Tibial nerve (tissue), 4 donors: ENCODE measurements at regions not wholly inside any gene's neighbourhood (a gene's known extent, or its start where the extent isn't known, plus 50 kb on each side); places are given as distances from the start of the nearest gene placed in this dataset.

Experiments used
- DNase-seq, 2 donors: peaks; one replicate each; pipeline ENCODE4 v3.0.0-alpha.2; 2019; ENCODE audit warnings: low spot score in 2 of 2
- H3K27ac ChIP-seq, 4 donors: fragments of 200-600 bp; sonication (generic) in 3 of 4; one replicate each; pipeline ENCODE4 v1.5.1; 2017 to 2019; ENCODE audit warnings: mild to moderate bottlenecking in 1 of 4
- H3K27me3 ChIP-seq, 2 donors: fragments of 200-600 bp; sonication (generic) in 1 of 2; one replicate each; pipeline versions ENCODE4 v1.5.1 to v1.6.0; 2017 to 2019
- H3K36me3 ChIP-seq, 3 donors: fragments of 200-600 bp; sonication (generic); one replicate each; pipeline ENCODE4 v1.5.1; 2018 to 2019
- H3K4me1 ChIP-seq, 4 donors: fragments of 200-600 bp; sonication (generic) in 3 of 4; one replicate each; pipeline ENCODE4 v1.5.1; 2017 to 2019
- H3K4me3 ChIP-seq, 4 donors: fragments of 200-600 bp; sonication (generic) in 3 of 4; one replicate each; pipeline ENCODE4 v1.5.1; 2017 to 2019; ENCODE audit warnings: mild to moderate bottlenecking in 1 of 4, moderate library complexity in 1 of 4
- H3K9me3 ChIP-seq, 4 donors: fragments of 200-600 bp; sonication (generic) in 3 of 4; one replicate each; pipeline ENCODE4 v1.5.1; 2017 to 2019
- CTCF ChIP-seq, 5 experiments: fragments of 200-600 bp in 3 of 5; fragments of 450-650 bp in 2 of 5; sonication (generic) in 3 of 5; IDR thresholded peaks; one replicate each; pipeline ENCODE4 v1.5.1; 2016 to 2019; ENCODE audit warnings: antibody characterized with exemption in 5 of 5, mild to moderate bottlenecking in 3 of 5, moderate library complexity in 2 of 5
- EP300 ChIP-seq, 2 donors: sonication (generic); formaldehyde crosslinking; IDR thresholded peaks; one replicate each; pipeline ENCODE4 v1.6.1; 2017; ENCODE audit warnings: antibody characterized with exemption in 2 of 2, mild to moderate bottlenecking in 1 of 2
- POLR2A ChIP-seq, 2 donors: fragments of 450-650 bp; IDR thresholded peaks; one replicate each; pipeline ENCODE4 v1.6.1; 2017; ENCODE audit warnings: antibody characterized with exemption in 2 of 2, mild to moderate bottlenecking in 2 of 2, moderate library complexity in 2 of 2
- WGBS, 2 donors: methylation state at CpG; one replicate each; pipeline ENCODE4 v1.1.5; 2018; 5-methylcytosine and 5-hydroxymethylcytosine counted together

- Histone ChIP-seq H3K36me3 (peaks cover 0 to 7% (median 0%) of the 10 kb centered on the region in 3 donors), H3K9me3 (no peaks in the 10 kb centered on the region), H3K4me1 (no peaks in the 10 kb centered on the region), H3K27ac (no peak overlapping the region), H3K27me3 (no peaks in the 10 kb centered on the region), H3K4me3 (no peak overlapping the region)
- TF ChIP-seq EP300 (IDR thresholded peaks at IDR 0.05) (no peak), POLR2A (IDR thresholded peaks at IDR 0.05) (no peak), CTCF (IDR thresholded peaks at IDR 0.05) (no peak)
- 97 to 98% methylated on average over 1 of the region's 1 CpG for WGBS, 2 donors
- no peak for DNase-seq
Observed at GRCh38 chr1:65623895-65624294, 168.8 kb upstream of the PDE4B start.

GRCh38 chr1:65625528-65625927, 167.2 kb upstream of the PDE4B start:
- WGBS, 2 donors: 83 to 92% methylated on average over 2 of the region's 2 CpGs
- H3K36me3 ChIP-seq: peaks cover 0 to 4% (median 0%) of the 10 kb centered on the region in 3 donors
- no peaks in the 10 kb centered on the region for H3K9me3 ChIP-seq
- H3K27me3 ChIP-seq: no peaks in the 10 kb centered on the region
- H3K27ac ChIP-seq: no peak overlapping the region
- no peaks in the 10 kb centered on the region for H3K4me1 ChIP-seq
- H3K4me3 ChIP-seq: no peak overlapping the region
- DNase-seq: no peak
- TF ChIP-seq POLR2A (IDR thresholded peaks at IDR 0.05) (no peak), EP300 (IDR thresholded peaks at IDR 0.05) (no peak), CTCF (IDR thresholded peaks at IDR 0.05) (no peak)

GRCh38 chr1:65626003-65626402, 166.7 kb upstream of the PDE4B start:
- WGBS, 2 donors: 90 to 92% methylated on average over 3 of the region's 3 CpGs
- no peak for TF ChIP-seq CTCF (IDR thresholded peaks at IDR 0.05)
- TF ChIP-seq EP300 (IDR thresholded peaks at IDR 0.05): no peak
- TF ChIP-seq POLR2A (IDR thresholded peaks at IDR 0.05): no peak

GRCh38 chr1:65629788-65630187, 162.9 kb upstream of the PDE4B start:
- 86% methylated on average over 2 of the region's 2 CpGs for WGBS, 2 donors
- no peaks in the 10 kb centered on the region for H3K27me3 ChIP-seq
- H3K27ac ChIP-seq: peak overlapping the region in 2 of 4 donors; percentile 1 to 10
- H3K4me3 ChIP-seq: no peak overlapping the region
- no peak for TF ChIP-seq CTCF (IDR thresholded peaks at IDR 0.05)
- no peak for TF ChIP-seq EP300 (IDR thresholded peaks at IDR 0.05)
- no peak for TF ChIP-seq POLR2A (IDR thresholded peaks at IDR 0.05)
- no peaks in the 10 kb centered on the region for H3K4me1 ChIP-seq
- H3K36me3 ChIP-seq: peaks cover 0 to 4% (median 0%) of the 10 kb centered on the region in 3 donors
- H3K9me3 ChIP-seq: no peaks in the 10 kb centered on the region
- DNase-seq: no peak

More at GRCh38 chr1:65626003-65626402, 166.7 kb upstream of the PDE4B start:
- Histone ChIP-seq H3K9me3 (no peaks in the 10 kb centered on the region), H3K4me3 (no peak overlapping the region), H3K27ac (no peak overlapping the region), H3K36me3 (peaks cover 0 to 4% (median 0%) of the 10 kb centered on the region in 3 donors), H3K4me1 (no peaks in the 10 kb centered on the region), H3K27me3 (no peaks in the 10 kb centered on the region)
- no peak for DNase-seq

- H3K9me3 ChIP-seq: no peaks in the 10 kb centered on the region
- no peaks in the 10 kb centered on the region for H3K27me3 ChIP-seq
- H3K27ac ChIP-seq: no peak overlapping the region
- H3K4me3 ChIP-seq: no peak overlapping the region
- H3K36me3 ChIP-seq: peaks cover 0 to 4% (median 0%) of the 10 kb centered on the region in 3 donors
- DNase-seq: no peak
- 30 to 44% methylated on average over 2 of the region's 2 CpGs for whole genome bisulfite sequencing, 2 donors
- H3K4me1 ChIP-seq: no peaks in the 10 kb centered on the region
- TF ChIP-seq CTCF (IDR thresholded peaks at IDR 0.05) (no peak), POLR2A (IDR thresholded peaks at IDR 0.05) (no peak), EP300 (IDR thresholded peaks at IDR 0.05) (no peak)
Observed at GRCh38 chr1:65630855-65631254, 161.8 kb upstream of the PDE4B start.
